ENCODE measurements at regions not wholly inside any gene's neighbourhood (a gene's known extent, or its start where the extent isn't known, plus 50 kb on each side); places are given as distances from the start of the nearest gene placed in this dataset.

GRCh38 chr5:67401172-67401571, 204.6 kb upstream of the CD180 start:
- H3K4me3 ChIP-seq (ENCODE audit: low read depth, low read length): no peak overlapping the region
- TF ChIP-seq ZNF600 (tag by site-specific recombination; IDR thresholded peaks at IDR 0.05) (no peak), ZNF555 (tag by site-specific recombination; conservative IDR thresholded peaks at IDR 0.05) (no peak), ZNF335 (tag by site-specific recombination; conservative IDR thresholded peaks at IDR 0.05) (peak; percentile 29; the same call in 1 of the 2 replicates), ZNF558 (tag by site-specific recombination; IDR thresholded peaks at IDR 0.05) (peak; percentile 46; the same call in 1 of the 2 replicates), ZNF521 (tag by site-specific recombination; IDR thresholded peaks at IDR 0.05) (no peak), GLIS1 (tag by site-specific recombination; IDR thresholded peaks at IDR 0.05) (peak; percentile 56), WT1 (tag by site-specific recombination; IDR thresholded peaks at IDR 0.05) (peak; percentile 20; the same call in 1 of the 2 replicates), ZNF24 (tag by site-specific recombination; IDR thresholded peaks at IDR 0.05) (no peak)
- POLR2A ChIA-PET: no interaction called here
- no peaks in the 10 kb centered on the region for H3K36me3 ChIP-seq (ENCODE audit: control insufficient read depth in 2 of 2, insufficient read depth in 1 of 2, low read length in 2 of 2)
- H3K4me1 ChIP-seq (ENCODE audit: control insufficient read depth, insufficient read depth, low read length): peaks cover 6% of the 10 kb centered on the region
- H3K9me3 ChIP-seq (ENCODE audit: control insufficient read depth, insufficient read depth, low read depth, low read length): no peaks in the 10 kb centered on the region
- no peak overlapping the region for H3K27ac ChIP-seq (ENCODE audit: extremely low read depth, low read depth, low read length)
- CTCF ChIA-PET: interaction anchor here (0.6 kb wide), 1 partner anchor 235 kb away, joined by 3 read pairs; no protein-coding TSS in a partner anchor

DNA sequence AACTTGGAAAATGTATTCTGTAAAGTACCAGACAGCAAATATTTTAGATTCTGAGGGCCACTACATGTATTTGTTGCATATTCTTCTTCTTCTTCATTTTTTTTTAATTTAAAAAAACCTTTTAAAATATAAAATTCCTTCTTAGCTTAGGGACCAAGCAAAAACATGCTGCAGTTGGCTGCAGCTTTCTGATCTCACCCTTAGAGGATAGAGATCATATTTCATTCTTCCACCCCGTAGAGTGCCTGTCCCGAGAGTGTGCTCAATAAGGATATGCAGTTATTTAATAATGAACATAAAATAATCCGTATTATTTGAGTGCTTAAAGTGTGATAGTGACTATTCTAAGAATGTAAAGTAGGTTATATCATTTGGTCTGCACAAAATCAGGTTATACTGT, 204.2 kb upstream of the CD180 start:
- H3K4me1 ChIP-seq (ENCODE audit: control insufficient read depth, insufficient read depth, low read length): peaks cover 6% of the 10 kb centered on the region
- CTCF ChIA-PET: no interaction called here
- no peak for TF ChIP-seq ZNF473 (tag by site-specific recombination; IDR thresholded peaks at IDR 0.05)
- no peak for TF ChIP-seq ZNF791 (tag by site-specific recombination; IDR thresholded peaks at IDR 0.05)
- TF ChIP-seq ZNF610 (tag by site-specific recombination; IDR thresholded peaks at IDR 0.05; ENCODE audit: borderline replicate concordance): no peak
- TF ChIP-seq ZBTB26 (tag by site-specific recombination; optimal IDR thresholded peaks at IDR 0.05): no peak
- TF ChIP-seq ZNF19 (tag by site-specific recombination; IDR thresholded peaks at IDR 0.05; ENCODE audit: low read depth): no peak
- TF ChIP-seq HOXA7 (CRISPR knock-in tag; IDR thresholded peaks at IDR 0.05; ENCODE audit: borderline replicate concordance): no peak
- 0 out of 2 replicates have a peak, but pooled peaks have one; percentile 56 for TF ChIP-seq ZBTB48 (tag by site-specific recombination; IDR thresholded peaks at IDR 0.05)
- no peak for TF ChIP-seq ZNF202 (tag by site-specific recombination; IDR thresholded peaks at IDR 0.05; ENCODE audit: borderline replicate concordance)
- no peak for TF ChIP-seq ZNF266 (tag by site-specific recombination; IDR thresholded peaks at IDR 0.05; ENCODE audit: low read depth)
- TF ChIP-seq ZNF660 (tag by site-specific recombination; IDR thresholded peaks at IDR 0.05): no peak
- no peak for TF ChIP-seq ZNF394 (tag by site-specific recombination; IDR thresholded peaks at IDR 0.05; ENCODE audit: borderline replicate concordance)
- TF ChIP-seq GLIS1 (tag by site-specific recombination; IDR thresholded peaks at IDR 0.05): no peak
- no peak for TF ChIP-seq ZNF214 (tag by site-specific recombination; IDR thresholded peaks at IDR 0.05; ENCODE audit: borderline replicate concordance)
- no peak for TF ChIP-seq ZNF211 (tag by site-specific recombination; IDR thresholded peaks at IDR 0.05; ENCODE audit: low read depth)
- TF ChIP-seq ZNF10 (tag by site-specific recombination; IDR thresholded peaks at IDR 0.05): peak; percentile 45
- no peak for TF ChIP-seq MEIS1 (CRISPR knock-in tag; IDR thresholded peaks at IDR 0.05; ENCODE audit: borderline replicate concordance)
- TF ChIP-seq ZNF433 (tag by site-specific recombination; IDR thresholded peaks at IDR 0.05; ENCODE audit: low read depth): no peak
- TF ChIP-seq, protein P1, sequence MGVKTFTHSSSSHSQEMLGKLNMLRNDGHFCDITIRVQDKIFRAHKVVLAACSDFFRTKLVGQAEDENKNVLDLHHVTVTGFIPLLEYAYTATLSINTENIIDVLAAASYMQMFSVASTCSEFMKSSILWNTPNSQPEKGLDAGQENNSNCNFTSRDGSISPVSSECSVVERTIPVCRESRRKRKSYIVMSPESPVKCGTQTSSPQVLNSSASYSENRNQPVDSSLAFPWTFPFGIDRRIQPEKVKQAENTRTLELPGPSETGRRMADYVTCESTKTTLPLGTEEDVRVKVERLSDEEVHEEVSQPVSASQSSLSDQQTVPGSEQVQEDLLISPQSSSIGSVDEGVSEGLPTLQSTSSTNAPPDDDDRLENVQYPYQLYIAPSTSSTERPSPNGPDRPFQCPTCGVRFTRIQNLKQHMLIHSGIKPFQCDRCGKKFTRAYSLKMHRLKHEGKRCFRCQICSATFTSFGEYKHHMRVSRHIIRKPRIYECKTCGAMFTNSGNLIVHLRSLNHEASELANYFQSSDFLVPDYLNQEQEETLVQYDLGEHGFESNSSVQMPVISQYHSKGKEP (tag by site-specific recombination; IDR thresholded peaks at IDR 0.05): peak; percentile 56; the same call in 1 of the 2 replicates
- no peak for TF ChIP-seq ZIC2 (tag by site-specific recombination; IDR thresholded peaks at IDR 0.05)
- no peak for TF ChIP-seq ZNF416 (tag by site-specific recombination; IDR thresholded peaks at IDR 0.05)
- TF ChIP-seq ZNF843 (tag by site-specific recombination; IDR thresholded peaks at IDR 0.05): no peak
- no peak for TF ChIP-seq HOXD13 (CRISPR knock-in tag; IDR thresholded peaks at IDR 0.05; ENCODE audit: borderline replicate concordance)
- TF ChIP-seq ZNF621 (tag by site-specific recombination; IDR thresholded peaks at IDR 0.05): no peak
- peak; percentile 78 for TF ChIP-seq ZNF335 (tag by site-specific recombination; conservative IDR thresholded peaks at IDR 0.05)
- no peak for TF ChIP-seq ZNF747 (tag by site-specific recombination; IDR thresholded peaks at IDR 0.05)
- TF ChIP-seq ZBTB8A (tag by site-specific recombination; IDR thresholded peaks at IDR 0.05): no peak
- TF ChIP-seq, protein P2, sequence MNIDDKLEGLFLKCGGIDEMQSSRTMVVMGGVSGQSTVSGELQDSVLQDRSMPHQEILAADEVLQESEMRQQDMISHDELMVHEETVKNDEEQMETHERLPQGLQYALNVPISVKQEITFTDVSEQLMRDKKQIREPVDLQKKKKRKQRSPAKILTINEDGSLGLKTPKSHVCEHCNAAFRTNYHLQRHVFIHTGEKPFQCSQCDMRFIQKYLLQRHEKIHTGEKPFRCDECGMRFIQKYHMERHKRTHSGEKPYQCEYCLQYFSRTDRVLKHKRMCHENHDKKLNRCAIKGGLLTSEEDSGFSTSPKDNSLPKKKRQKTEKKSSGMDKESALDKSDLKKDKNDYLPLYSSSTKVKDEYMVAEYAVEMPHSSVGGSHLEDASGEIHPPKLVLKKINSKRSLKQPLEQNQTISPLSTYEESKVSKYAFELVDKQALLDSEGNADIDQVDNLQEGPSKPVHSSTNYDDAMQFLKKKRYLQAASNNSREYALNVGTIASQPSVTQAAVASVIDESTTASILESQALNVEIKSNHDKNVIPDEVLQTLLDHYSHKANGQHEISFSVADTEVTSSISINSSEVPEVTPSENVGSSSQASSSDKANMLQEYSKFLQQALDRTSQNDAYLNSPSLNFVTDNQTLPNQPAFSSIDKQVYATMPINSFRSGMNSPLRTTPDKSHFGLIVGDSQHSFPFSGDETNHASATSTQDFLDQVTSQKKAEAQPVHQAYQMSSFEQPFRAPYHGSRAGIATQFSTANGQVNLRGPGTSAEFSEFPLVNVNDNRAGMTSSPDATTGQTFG (tag by site-specific recombination; IDR thresholded peaks at IDR 0.05; ENCODE audit: borderline replicate concordance): no peak

More for the DNA sequence above, 204.2 kb upstream of the CD180 start:
- POLR2A ChIA-PET: no interaction called here
- H3K4me3 ChIP-seq (ENCODE audit: low read depth, low read length): no peak overlapping the region
- H3K36me3 ChIP-seq (ENCODE audit: control insufficient read depth in 2 of 2, insufficient read depth in 1 of 2, low read length in 2 of 2): no peaks in the 10 kb centered on the region
- H3K9me3 ChIP-seq (ENCODE audit: control insufficient read depth, insufficient read depth, low read depth, low read length): no peaks in the 10 kb centered on the region
- no peak overlapping the region for H3K27ac ChIP-seq (ENCODE audit: extremely low read depth, low read depth, low read length)

Data from HEK293 (cell line).